ENCODE measurements at regions not wholly inside any gene's neighbourhood (a gene's known extent, or its start where the extent isn't known, plus 50 kb on each side); places are given as distances from the start of the nearest gene placed in this dataset.

GRCh38 chr15:31265871-31266711 is 60.5 kb upstream of the KLF13 start:
- Histone ChIP-seq H3K4me2 (ENCODE audit: control insufficient read depth, insufficient read depth) (peak overlapping the region; percentile 84), H3K9me3 (replicated peaks; ENCODE audit: control insufficient read depth, insufficient read depth, low read length) (no peaks in the 10 kb centered on the region), H4K20me1 (ENCODE audit: control insufficient read depth, insufficient read depth) (no peaks in the 10 kb centered on the region), H3K79me2 (ENCODE audit: control insufficient read depth, insufficient read depth, low read length) (no peaks in the 10 kb centered on the region), H2AFZ (ENCODE audit: control insufficient read depth, low read depth, low read length) (peak overlapping the region; percentile 38), H3K4me3 (peak overlapping the region; percentile 41; the same call in 1 of the 2 replicates), H3K9ac (ENCODE audit: control insufficient read depth, insufficient read depth, low read length) (peak overlapping the region; percentile 55), H3K36me3 (ENCODE audit: control insufficient read depth in 2 of 2, insufficient read depth in 2 of 2, low read length in 1 of 2) (no peaks in the 10 kb centered on the region), H3K4me1 (ENCODE audit: control insufficient read depth, insufficient read depth, low read length) (peaks cover 63% of the 10 kb centered on the region), H3K27me3 (replicated peaks in 1 of 2; ENCODE audit: control insufficient read depth in 2 of 2, insufficient read depth in 2 of 2, low read length in 1 of 2) (no peaks in the 10 kb centered on the region), H3K27ac (ENCODE audit: control insufficient read depth, insufficient read depth) (peak overlapping the region; percentile 94)
- DNase-seq (ENCODE audit: low read depth, low spot score) (peak; percentile 86), FAIRE-seq (peak; percentile 95), ATAC-seq (peak; percentile 65)
- intact Hi-C loops (cut with micrococcal nuclease; ENCODE audit: unreplicated experiment) = loop anchor here (1.0 to 5.0 kb wide), 2 partner anchors 41 to 60 kb away; partner anchors contain the start of gene KLF13
- ChIA-PET CTCF (interaction anchor here (1.2 to 7.3 kb wide), 14 partner anchors 10 to 223 kb away, joined by 3 to 66 read pairs (median 10); partner anchors contain the start of gene KLF13), RAD21 (ENCODE audit: unreplicated experiment) (interaction anchor here (0.6 to 8.8 kb wide), 20 partner anchors 12 to 177 kb away, joined by 3 to 169 read pairs (median 5); partner anchors contain the start of gene KLF13), POLR2A (interaction anchor here (0.7 to 7.4 kb wide), 8 partner anchors 11 to 172 kb away, joined by 3 to 112 read pairs (median 31); partner anchors contain the start of gene KLF13), SMC1A (ENCODE audit: uncharacterized antibody, unreplicated experiment) (interaction anchor here (0.8 to 10.4 kb wide), 18 partner anchors 12 to 222 kb away, joined by 3 to 152 read pairs (median 8); partner anchors contain the start of gene KLF13)
- in situ Hi-C loops (cut with MboI) = loop anchor here (10.0 kb wide), 1 partner anchor 59 kb away; the partner anchor contains the start of gene KLF13
- BruUV-seq (replicated peaks) = TSS peak; percentile 62
- WGBS (ENCODE audit: insufficient coverage, insufficient replicate concordance, low lambda C conversion rate, missing lambda C conversion rate) = 1% methylated on average over 22 of the region's 22 CpGs
- TF ChIP-seq YBX1 (IDR thresholded peaks at IDR 0.05) (no peak), NFIC (IDR thresholded peaks at IDR 0.05; ENCODE audit: low read depth, low read length) (no peak), IRF3 (IDR thresholded peaks at IDR 0.05) (no peak), IRF5 (IDR thresholded peaks at IDR 0.05; ENCODE audit: borderline replicate concordance) (no peak; the same call in 1 of the 2 replicates), PAX5 (IDR thresholded peaks at IDR 0.05; ENCODE audit: borderline replicate concordance, low read depth, low read length) (peak; percentile 92), MTA2 (IDR thresholded peaks at IDR 0.05; ENCODE audit: low read depth) (peak; percentile 63), NFYA (IDR thresholded peaks at IDR 0.05; ENCODE audit: borderline replicate concordance, low read depth, low read length) (no peak), SUPT20H (IDR thresholded peaks at IDR 0.05; ENCODE audit: borderline replicate concordance, control insufficient read depth, low read depth, low read length) (no peak), ZNF217 (IDR thresholded peaks at IDR 0.05) (no peak), SIN3A (IDR thresholded peaks at IDR 0.05; ENCODE audit: low read depth, low read length) (no peak), MEF2A (IDR thresholded peaks at IDR 0.05; ENCODE audit: insufficient read depth, low read depth, low read length) (peak; percentile 53), CBX3 (IDR thresholded peaks at IDR 0.05; ENCODE audit: borderline replicate concordance, low read depth) (no peak), LARP7 (IDR thresholded peaks at IDR 0.05) (no peak), ZZZ3 (IDR thresholded peaks at IDR 0.05; ENCODE audit: control insufficient read depth, insufficient read length, low read depth) (no peak), NR2F1 (conservative IDR thresholded peaks at IDR 0.05) (peak; percentile 85), CBX5 (IDR thresholded peaks at IDR 0.05; ENCODE audit: low read depth) (no peak), ATF2 (IDR thresholded peaks at IDR 0.05; ENCODE audit: low read length) (no peak), USF1 (IDR thresholded peaks at IDR 0.05; ENCODE audit: borderline replicate concordance, extremely low read length, insufficient read depth, low read depth, low read length) (no peak), MTA3 (IDR thresholded peaks at IDR 0.05; ENCODE audit: borderline replicate concordance, low read length) (no peak)
